ENCODE measurements at regions not wholly inside any gene's neighbourhood (a gene's known extent, or its start where the extent isn't known, plus 50 kb on each side); places are given as distances from the start of the nearest gene placed in this dataset.

DNA sequence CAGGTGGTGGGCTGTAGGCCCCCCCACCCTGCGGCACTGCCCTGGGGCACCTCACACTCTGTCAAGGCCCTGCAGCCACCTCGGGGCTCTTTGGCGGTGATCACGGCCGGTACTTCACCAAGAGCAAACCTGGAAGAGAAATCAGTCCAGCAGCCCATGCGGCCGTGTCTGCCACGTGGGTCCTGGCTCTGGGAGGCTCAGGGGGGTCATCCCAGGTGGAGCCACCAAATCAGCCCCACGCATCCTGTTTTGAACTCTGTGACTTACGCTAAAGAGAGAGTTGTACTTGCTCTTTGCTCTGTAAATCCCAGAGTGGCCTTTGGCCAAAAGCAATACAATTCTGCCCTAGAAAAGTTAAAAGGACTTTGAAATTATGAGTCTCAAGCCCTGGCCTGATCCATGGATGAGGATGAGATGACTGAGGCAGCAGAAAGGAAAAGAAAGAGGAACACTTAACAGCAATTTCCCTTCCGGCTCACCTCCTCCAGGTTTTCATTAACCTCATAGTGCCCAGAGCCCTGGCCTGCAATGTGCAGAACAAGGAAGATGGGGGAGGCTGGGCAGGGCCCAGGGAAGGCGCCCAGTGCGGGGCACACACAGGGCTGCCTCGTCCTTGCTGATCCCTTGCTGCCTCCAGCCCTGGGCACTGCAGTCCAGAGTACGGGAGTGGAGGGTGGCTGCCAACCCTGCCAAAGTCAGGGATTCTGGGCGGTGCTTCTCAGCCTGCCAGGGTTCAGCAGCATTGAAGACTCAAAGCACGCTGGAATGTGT, 337.0 kb downstream of the MATN1 start:
- 64 to 75% (median 69%) methylated on average over 9 to 17 of the region's 17 CpGs for WGBS, 5 donors

GRCh38 chr1:30385246-30385995, 338.0 kb downstream of the MATN1 start:
- no peak overlapping the region for H3K4me3 ChIP-seq
- H3K9me3 ChIP-seq = no peaks in the 10 kb centered on the region
- no peak overlapping the region for H3K27ac ChIP-seq
- intact Hi-C loops (cut with DNase I; ENCODE audit: low total_unique reads) = no loop called here
- H3K27me3 ChIP-seq (replicated peaks in 1 of 7) = peaks cover 0 to 69% (median 0%) of the 10 kb centered on the region in 7 donors
- TF ChIP-seq POLR2A (IDR thresholded peaks at IDR 0.05) (no peak), POLR2AphosphoS5 (IDR thresholded peaks at IDR 0.05) (no peak), CTCF (IDR thresholded peaks at IDR 0.05 in 8 of 11, conservative IDR thresholded peaks at IDR 0.05 in 3 of 11) (no peak)
- H3K4me1 ChIP-seq = peaks cover 0 to 3% (median under 1%) of the 10 kb centered on the region in 6 donors
- H3K36me3 ChIP-seq = no peaks in the 10 kb centered on the region
- peak; percentile 38 for DNase-seq
- WGBS, 5 donors = 74 to 83% (median 77%) methylated on average over 16 to 17 of the region's 17 CpGs

More for the DNA sequence above, 337.0 kb downstream of the MATN1 start:
- Histone ChIP-seq H3K27me3 (replicated peaks in 1 of 7) (peaks cover 0 to 70% (median 0%) of the 10 kb centered on the region in 7 donors), H3K36me3 (no peaks in the 10 kb centered on the region), H3K27ac (no peak overlapping the region), H3K4me3 (no peak overlapping the region), H3K9me3 (no peaks in the 10 kb centered on the region), H3K4me1 (no peaks in the 10 kb centered on the region)
- intact Hi-C loops (cut with DNase I; ENCODE audit: low total_unique reads) = no loop called here
- no peak for TF ChIP-seq POLR2AphosphoS5 (IDR thresholded peaks at IDR 0.05)
- no peak for TF ChIP-seq POLR2A (IDR thresholded peaks at IDR 0.05)
- TF ChIP-seq CTCF (IDR thresholded peaks at IDR 0.05 in 8 of 11, conservative IDR thresholded peaks at IDR 0.05 in 3 of 11) = no peak
- peak; percentile 41 for DNase-seq

GRCh38 chr1:30384286-30385245, 338.8 kb downstream of the MATN1 start:
- no peak overlapping the region for H3K27ac ChIP-seq
- intact Hi-C loops (cut with DNase I; ENCODE audit: low total_unique reads) = loop anchor here (5.0 kb wide), 1 partner anchor 1147 kb away; the partner anchor contains the start of gene PTPRU
- H3K4me1 ChIP-seq = peaks cover 2 to 10% (median 6%) of the 10 kb centered on the region in 6 donors
- TF ChIP-seq CTCF (IDR thresholded peaks at IDR 0.05 in 8 of 11, conservative IDR thresholded peaks at IDR 0.05 in 3 of 11) (no peak), POLR2A (IDR thresholded peaks at IDR 0.05) (no peak), POLR2AphosphoS5 (IDR thresholded peaks at IDR 0.05) (no peak)
- H3K9me3 ChIP-seq = no peaks in the 10 kb centered on the region
- peak; percentile 39 for DNase-seq
- 60 to 71% (median 68%) methylated on average over 10 of the region's 10 CpGs for WGBS, 5 donors
- H3K27me3 ChIP-seq (replicated peaks in 1 of 7) = peaks cover 0 to 68% (median 0%) of the 10 kb centered on the region in 7 donors
- no peaks in the 10 kb centered on the region for H3K36me3 ChIP-seq
- no peak overlapping the region for H3K4me3 ChIP-seq

Measured in spleen (tissue), 11 donors.